Left colon (tissue), 2 donors: ENCODE measurements at regions not wholly inside any gene's neighbourhood (a gene's known extent, or its start where the extent isn't known, plus 50 kb on each side); places are given as distances from the start of the nearest gene placed in this dataset.

Source experiments
- ATAC-seq: fragments of 200-7000 bp; cut with Tn5 transposase; one replicate; pipeline ENCODE4 v1.9.1; 2020; ENCODE audit warnings: mild to moderate bottlenecking, moderate library complexity
- DNase-seq, 2 donors: peaks; one replicate each; pipeline ENCODE4 v3.0.0-alpha.2; 2020
- intact Hi-C, 2 donors: fragments of 100-400 bp; cut with DNase I in 1 of 2; cut with micrococcal nuclease in 1 of 2; formaldehyde crosslinking; loops; one replicate each; pipeline versions ENCODE4 v1.11.2 to v1.14.0; 2022; cut with DNase I, micrococcal nuclease
- donor health status: DM: no; HTN: no; CAD: no.
- donor health status: DM: yes; HTN: yes; CAD: no.

- intact Hi-C loops, result no loop called here
- ATAC-seq, result no peak
- no peak for DNase-seq
Measured at GRCh38 chr12:60020068-60020467, 424.2 kb downstream of the SLC16A7 start.

GRCh38 chr12:60021235-60021634 is 425.4 kb downstream of the SLC16A7 start:
- intact Hi-C loops, result no loop called here
- no peak for ATAC-seq
- DNase-seq, result no peak

- intact Hi-C loops, result no loop called here
- DNase-seq (no peak), ATAC-seq (no peak)
Measured at GRCh38 chr12:60027266-60027665, 431.4 kb downstream of the SLC16A7 start.

GRCh38 chr12:60034147-60034546 is 438.3 kb downstream of the SLC16A7 start:
- DNase-seq (no peak), ATAC-seq (no peak)
- intact Hi-C loops, result no loop called here

GRCh38 chr12:60035835-60036234 is 440.0 kb downstream of the SLC16A7 start:
- DNase-seq (no peak), ATAC-seq (no peak)
- intact Hi-C loops, result no loop called here

GRCh38 chr12:60042835-60043234 is 447.0 kb downstream of the SLC16A7 start:
- no peak for DNase-seq
- no peak for ATAC-seq
- intact Hi-C loops, result no loop called here

DNA sequence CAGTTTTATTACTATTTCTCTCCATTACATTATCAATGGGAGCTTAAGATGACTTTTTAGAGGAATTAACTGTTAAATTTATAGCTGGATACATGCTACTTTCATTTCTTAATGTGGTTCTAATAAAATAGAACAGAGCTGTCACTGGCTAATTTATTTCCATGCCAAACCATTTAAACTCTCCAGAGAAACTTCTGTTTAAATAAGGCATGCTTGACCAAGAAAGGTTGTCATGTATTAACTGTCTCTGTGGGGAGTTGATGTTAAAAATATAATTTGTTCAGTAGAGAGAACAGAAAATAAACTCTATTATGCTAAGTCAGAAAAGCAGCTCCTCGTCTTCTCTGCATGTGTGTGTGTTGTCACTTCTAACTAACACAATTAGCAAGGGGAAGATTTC is 447.4 kb downstream of the SLC16A7 start:
- ATAC-seq, result no peak

GRCh38 chr12:60052483-60052882 is 456.7 kb downstream of the SLC16A7 start:
- no peak for DNase-seq
- intact Hi-C loops, result no loop called here

More for the DNA sequence above, 447.4 kb downstream of the SLC16A7 start:
- DNase-seq, result no peak
- intact Hi-C loops, result no loop called here

GRCh38 chr12:60059180-60059579 is 463.4 kb downstream of the SLC16A7 start:
- ATAC-seq (no peak), DNase-seq (no peak)
- intact Hi-C loops, result no loop called here

More at GRCh38 chr12:60052483-60052882, 456.7 kb downstream of the SLC16A7 start:
- no peak for ATAC-seq

DNA sequence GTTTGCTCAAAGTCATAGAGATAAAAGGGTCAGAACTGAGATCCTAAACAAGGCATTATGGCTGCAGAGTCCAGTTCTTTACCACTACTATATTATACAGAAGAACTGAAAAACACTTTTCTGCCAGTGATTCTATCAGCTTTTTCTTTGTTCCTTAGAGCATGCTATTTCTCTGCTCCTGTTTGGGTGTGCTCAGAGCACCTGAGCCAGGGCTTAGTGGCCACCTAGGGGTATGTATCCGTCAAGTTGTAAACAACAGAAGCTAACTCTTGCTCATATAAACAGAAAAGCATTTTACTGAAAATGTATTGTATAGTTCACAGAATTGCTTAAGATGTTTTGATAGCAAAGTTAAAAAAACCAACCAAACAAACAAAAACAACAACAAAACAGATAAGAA is 470.8 kb downstream of the SLC16A7 start:
- DNase-seq (no peak), ATAC-seq (no peak)
- intact Hi-C loops, result no loop called here

- ATAC-seq, result no peak
- no peak for DNase-seq
- intact Hi-C loops, result no loop called here
Measured at GRCh38 chr12:60070552-60070951, 474.7 kb downstream of the SLC16A7 start.

- no peak for DNase-seq
- ATAC-seq, result no peak
- intact Hi-C loops, result no loop called here
Measured at GRCh38 chr12:60071759-60072191, 475.9 kb downstream of the SLC16A7 start.

GRCh38 chr12:60072911-60073310 is 477.1 kb downstream of the SLC16A7 start:
- intact Hi-C loops, result no loop called here
- ATAC-seq (no peak), DNase-seq (no peak)

GRCh38 chr12:60075091-60075490 is 479.3 kb downstream of the SLC16A7 start:
- DNase-seq (no peak), ATAC-seq (no peak)
- intact Hi-C loops, result no loop called here

DNA sequence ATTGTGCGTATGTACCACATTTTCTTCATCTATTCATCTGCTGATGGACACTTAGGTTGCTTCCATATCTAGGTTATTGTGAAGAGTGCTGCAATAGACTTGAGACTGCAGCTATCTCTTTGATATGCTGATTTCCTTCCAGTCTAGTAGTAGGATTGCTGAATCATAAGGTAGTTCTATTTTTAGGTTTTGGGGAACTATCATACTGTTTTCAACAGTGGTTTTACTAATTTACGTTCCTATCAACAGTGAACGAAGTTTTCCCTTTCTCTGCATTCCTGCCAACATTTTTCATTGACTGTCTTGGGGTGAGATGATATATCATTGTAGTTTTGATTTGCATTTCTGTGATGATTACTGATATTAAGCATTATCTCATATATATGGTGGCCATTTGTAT is 482.2 kb downstream of the SLC16A7 start:
- DNase-seq (no peak), ATAC-seq (no peak)
- intact Hi-C loops, result no loop called here

- ATAC-seq, result no peak
- intact Hi-C loops, result no loop called here
- DNase-seq, result no peak
Measured at GRCh38 chr12:60093428-60093827, 497.6 kb downstream of the SLC16A7 start.

GRCh38 chr12:60094436-60094835 is 498.6 kb downstream of the SLC16A7 start:
- DNase-seq, result no peak
- intact Hi-C loops, result no loop called here
- no peak for ATAC-seq

GRCh38 chr12:60096727-60097126 is 500.9 kb downstream of the SLC16A7 start:
- intact Hi-C loops, result no loop called here

GRCh38 chr12:60100160-60100559 is 504.3 kb downstream of the SLC16A7 start:
- DNase-seq (no peak), ATAC-seq (no peak)
- intact Hi-C loops, result no loop called here

More at GRCh38 chr12:60096727-60097126, 500.9 kb downstream of the SLC16A7 start:
- ATAC-seq (no peak), DNase-seq (no peak)

DNA sequence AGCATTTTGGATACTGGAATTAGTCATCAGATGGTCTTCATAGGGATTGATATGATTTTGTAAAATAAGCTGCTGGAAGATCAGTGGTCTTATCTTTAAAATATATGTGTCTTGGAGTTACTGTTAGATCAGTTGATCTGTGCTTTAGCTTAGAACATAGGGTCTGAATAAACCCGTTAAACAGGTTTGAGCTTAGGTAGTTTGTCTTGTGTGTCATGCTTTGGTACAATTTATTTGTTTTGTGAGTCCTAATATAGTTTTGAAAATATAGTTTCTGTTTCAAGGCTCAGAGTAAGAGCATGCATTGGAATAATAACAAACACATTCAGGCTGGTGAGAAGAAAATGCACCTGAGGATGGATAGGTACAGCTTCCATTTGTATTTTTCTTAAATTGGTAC is 505.0 kb downstream of the SLC16A7 start:
- no peak for DNase-seq
- intact Hi-C loops, result no loop called here
- ATAC-seq, result no peak

DNA sequence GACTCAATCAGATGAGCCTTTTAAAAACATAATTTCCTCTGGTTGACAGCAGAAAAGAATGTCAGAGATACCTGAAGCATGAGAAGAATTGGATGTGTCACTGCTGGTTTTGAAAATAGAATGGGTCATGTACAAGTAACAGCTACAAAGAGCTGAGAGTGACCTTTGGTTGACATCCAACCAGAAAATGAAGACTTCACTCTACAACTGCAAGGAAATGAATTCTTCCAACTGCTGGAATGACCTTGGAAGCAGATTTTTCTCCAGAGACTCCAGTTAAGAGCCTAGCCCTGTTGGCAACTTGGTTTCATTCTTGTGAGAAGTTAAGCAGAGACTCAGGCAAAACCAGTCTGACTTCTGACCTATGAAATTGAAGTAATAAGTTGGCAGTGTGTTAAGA is 505.9 kb downstream of the SLC16A7 start:
- ATAC-seq, result no peak
- DNase-seq, result no peak
- intact Hi-C loops, result no loop called here

GRCh38 chr12:60106214-60106613 is 510.4 kb downstream of the SLC16A7 start:
- intact Hi-C loops, result no loop called here
- ATAC-seq (no peak), DNase-seq (no peak)
